Left ventricle myocardium superior (tissue), 1 donor: ENCODE measurements at regions not wholly inside any gene's neighbourhood (a gene's known extent, or its start where the extent isn't known, plus 50 kb on each side); places are given as distances from the start of the nearest gene placed in this dataset.
A peak's percentile ranks its signal among the peaks of the same experiment; 100 is the strongest.

Source experiments
- ATAC-seq: fragments of 200-7000 bp; cut with Tn5 transposase; one replicate; pipeline ENCODE4 v1.9.1; 2020; ENCODE audit warnings: mild to moderate bottlenecking, moderate library complexity
- DNase-seq: peaks from one replicate; pipeline ENCODE4 v3.0.0-alpha.2; 2020
- intact Hi-C: fragments of 100-400 bp; cut with micrococcal nuclease; formaldehyde crosslinking; loops from one replicate; pipeline ENCODE4 v1.11.0; 2022
- donor health status: DM: no; HTN: yes; CAD: no; lungs with severe emphysema.

GRCh38 chr11:70751142-70751734 lies 352.9 kb downstream of the CTTN start:
- ATAC-seq = no peak
- no peak for DNase-seq
- intact Hi-C loops = no loop called here

GRCh38 chr11:70755410-70756158 lies 357.3 kb downstream of the CTTN start:
- ATAC-seq = peak; percentile 98
- intact Hi-C loops = no loop called here
- DNase-seq = peak; percentile 89

- intact Hi-C loops = no loop called here
Observed at GRCh38 chr11:70756341-70756740, 358.0 kb downstream of the CTTN start.

GRCh38 chr11:70756756-70757155 lies 358.4 kb downstream of the CTTN start:
- intact Hi-C loops = no loop called here
- no peak for ATAC-seq
- no peak for DNase-seq

More at GRCh38 chr11:70756341-70756740, 358.0 kb downstream of the CTTN start:
- ATAC-seq = no peak
- no peak for DNase-seq

GRCh38 chr11:70757241-70757640 lies 358.9 kb downstream of the CTTN start:
- intact Hi-C loops = no loop called here
- DNase-seq = no peak

GRCh38 chr11:70758206-70758605 lies 359.9 kb downstream of the CTTN start:
- no peak for ATAC-seq
- intact Hi-C loops = no loop called here
- no peak for DNase-seq

More at GRCh38 chr11:70757241-70757640, 358.9 kb downstream of the CTTN start:
- no peak for ATAC-seq

- DNase-seq (no peak), ATAC-seq (no peak)
- intact Hi-C loops = no loop called here
Observed at GRCh38 chr11:70759846-70760245, 361.5 kb downstream of the CTTN start.

GRCh38 chr11:70760416-70761020 lies 362.2 kb downstream of the CTTN start:
- no peak for ATAC-seq
- intact Hi-C loops = no loop called here
- no peak for DNase-seq

- DNase-seq (no peak), ATAC-seq (no peak)
- intact Hi-C loops = no loop called here
Observed at GRCh38 chr11:70761094-70761907, 363.0 kb downstream of the CTTN start.

- no peak for DNase-seq
- intact Hi-C loops = no loop called here
- ATAC-seq = no peak
Observed at GRCh38 chr11:70761908-70762337, 363.6 kb downstream of the CTTN start.

GRCh38 chr11:70762810-70763209 lies 364.5 kb downstream of the CTTN start:
- DNase-seq = no peak
- ATAC-seq = no peak
- intact Hi-C loops = no loop called here

GRCh38 chr11:70763606-70764005 lies 365.3 kb downstream of the CTTN start:
- intact Hi-C loops = no loop called here
- no peak for DNase-seq
- ATAC-seq = no peak

GRCh38 chr11:70764356-70764905 lies 366.1 kb downstream of the CTTN start:
- ATAC-seq = no peak
- DNase-seq = no peak
- intact Hi-C loops = no loop called here

- no peak for DNase-seq
- intact Hi-C loops = no loop called here
- no peak for ATAC-seq
Observed at GRCh38 chr11:70766901-70767300, 368.6 kb downstream of the CTTN start.

GRCh38 chr11:70768346-70769095 lies 370.2 kb downstream of the CTTN start:
- intact Hi-C loops = no loop called here
- ATAC-seq (no peak), DNase-seq (no peak)

GRCh38 chr11:70769106-70769505 lies 370.8 kb downstream of the CTTN start:
- DNase-seq (no peak), ATAC-seq (no peak)
- intact Hi-C loops = no loop called here

- intact Hi-C loops = no loop called here
- DNase-seq = no peak
- no peak for ATAC-seq
Observed at GRCh38 chr11:70769521-70769920, 371.2 kb downstream of the CTTN start.

- intact Hi-C loops = no loop called here
- DNase-seq (no peak), ATAC-seq (no peak)
Observed at GRCh38 chr11:70771099-70771885, 373.0 kb downstream of the CTTN start.
